Gastroesophageal sphincter (tissue), 3 donors: ENCODE measurements at regions not wholly inside any gene's neighbourhood (a gene's known extent, or its start where the extent isn't known, plus 50 kb on each side); places are given as distances from the start of the nearest gene placed in this dataset.
"Not testable (repeated sequence)": the region's sequence is repeated elsewhere in the genome, so short reads cannot be mapped to it uniquely, and the experiment has no call there.

Source experiments
- EP300 ChIP-seq: sonication (generic); formaldehyde crosslinking; IDR thresholded peaks from one replicate; pipeline ENCODE4 v1.6.1; 2017; ENCODE audit warnings: antibody characterized with exemption, mild to moderate bottlenecking
- POLR2A ChIP-seq, 2 donors: fragments of 450-650 bp; IDR thresholded peaks; one replicate each; pipeline ENCODE4 v1.6.1; 2017; ENCODE audit warnings: antibody characterized with exemption in 2 of 2, mild to moderate bottlenecking in 2 of 2, moderate library complexity in 1 of 2
- POLR2AphosphoS5 ChIP-seq: sonication (generic); formaldehyde crosslinking; IDR thresholded peaks from one replicate; pipeline ENCODE4 v1.6.1; 2017; ENCODE audit warnings: antibody characterized with exemption
- TF ChIP-seq, protein P1 (sequence below), 4 experiments: fragments of 200-600 bp in 2 of 4; fragments of 450-650 bp in 2 of 4; sonication (generic) in 1 of 4; IDR thresholded peaks; one replicate each; pipeline ENCODE4 v1.5.1; 2017 to 2019; ENCODE audit warnings: antibody characterized with exemption in 4 of 4, mild to moderate bottlenecking in 2 of 4, moderate library complexity in 2 of 4

DNA sequence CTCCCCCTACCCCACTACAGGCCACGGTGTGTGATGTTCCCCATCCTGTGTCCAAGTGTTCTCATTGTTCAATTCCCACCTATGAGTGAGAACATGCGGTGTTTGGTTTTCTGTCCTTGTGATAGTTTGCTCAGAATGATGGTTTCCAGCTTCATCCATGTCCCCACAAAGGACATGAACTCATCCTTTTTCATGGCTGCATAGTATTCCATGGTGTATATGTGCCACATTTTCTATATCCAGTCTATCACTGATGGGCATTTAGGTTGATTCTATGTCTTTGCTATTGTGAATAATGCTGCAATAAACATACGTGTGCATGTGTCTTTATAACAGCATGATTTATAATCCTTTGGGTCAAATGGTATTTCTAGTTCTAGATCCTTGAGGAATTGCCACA, 573.4 kb downstream of the TMTC2 start:
- not testable (repeated sequence) for TF ChIP-seq POLR2A (IDR thresholded peaks at IDR 0.05); POLR2AphosphoS5; EP300
- TF ChIP-seq, protein P1, sequence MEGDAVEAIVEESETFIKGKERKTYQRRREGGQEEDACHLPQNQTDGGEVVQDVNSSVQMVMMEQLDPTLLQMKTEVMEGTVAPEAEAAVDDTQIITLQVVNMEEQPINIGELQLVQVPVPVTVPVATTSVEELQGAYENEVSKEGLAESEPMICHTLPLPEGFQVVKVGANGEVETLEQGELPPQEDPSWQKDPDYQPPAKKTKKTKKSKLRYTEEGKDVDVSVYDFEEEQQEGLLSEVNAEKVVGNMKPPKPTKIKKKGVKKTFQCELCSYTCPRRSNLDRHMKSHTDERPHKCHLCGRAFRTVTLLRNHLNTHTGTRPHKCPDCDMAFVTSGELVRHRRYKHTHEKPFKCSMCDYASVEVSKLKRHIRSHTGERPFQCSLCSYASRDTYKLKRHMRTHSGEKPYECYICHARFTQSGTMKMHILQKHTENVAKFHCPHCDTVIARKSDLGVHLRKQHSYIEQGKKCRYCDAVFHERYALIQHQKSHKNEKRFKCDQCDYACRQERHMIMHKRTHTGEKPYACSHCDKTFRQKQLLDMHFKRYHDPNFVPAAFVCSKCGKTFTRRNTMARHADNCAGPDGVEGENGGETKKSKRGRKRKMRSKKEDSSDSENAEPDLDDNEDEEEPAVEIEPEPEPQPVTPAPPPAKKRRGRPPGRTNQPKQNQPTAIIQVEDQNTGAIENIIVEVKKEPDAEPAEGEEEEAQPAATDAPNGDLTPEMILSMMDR (IDR thresholded peaks at IDR 0.05), result not testable (repeated sequence)
